PFSK-1 (cell line): ENCODE measurements at regions not wholly inside any gene's neighbourhood (a gene's known extent, or its start where the extent isn't known, plus 50 kb on each side); places are given as distances from the start of the nearest gene placed in this dataset.

ENCODE experiments used
- POLR2AphosphoS5 ChIP-seq: IDR thresholded peaks from 2 replicates; pipeline ENCODE4 v1.6.1; 2012; ENCODE audit warnings: low read depth, mild to moderate bottlenecking, control low read depth, low read length, moderate library complexity
- SIN3A ChIP-seq: IDR thresholded peaks from 2 replicates; pipeline ENCODE4 v1.6.1; 2012; ENCODE audit warnings: mild to moderate bottlenecking, low read length, moderate library complexity, borderline replicate concordance; ENCODE audit not compliant: insufficient read depth

GRCh38 chr4:156293657-156294297, 340.1 kb upstream of the CTSO start:
- no peak for TF ChIP-seq POLR2AphosphoS5
- TF ChIP-seq SIN3A, result no peak
